ENCODE measurements at regions not wholly inside any gene's neighbourhood (a gene's known extent, or its start where the extent isn't known, plus 50 kb on each side); places are given as distances from the start of the nearest gene placed in this dataset.

DNA sequence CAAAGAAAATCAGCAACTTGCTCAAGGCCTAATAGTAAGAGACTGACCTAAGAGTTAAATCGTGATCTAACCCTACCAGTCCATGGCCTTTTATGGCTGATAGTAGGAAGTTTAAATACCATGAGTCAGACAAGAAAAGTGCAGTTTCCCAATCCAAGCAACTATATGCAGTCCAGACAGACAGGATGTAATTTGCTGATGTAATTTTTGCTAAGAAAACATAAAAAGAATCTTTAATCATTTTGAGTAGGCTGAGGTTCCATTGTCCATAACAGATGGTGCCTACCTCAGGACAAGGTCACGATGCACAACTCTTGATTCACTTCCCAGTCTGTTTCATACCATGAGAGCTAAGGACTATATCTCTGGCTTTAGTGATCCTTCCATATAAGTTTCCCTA lies 317.5 kb upstream of the GRIA3 start:
- H3K4me3 ChIP-seq = no peak overlapping the region
- FAIRE-seq (peak; percentile 46), ATAC-seq (peak; percentile 59 to 75; a peak in 3 of 6 replicates), DNase-seq (ENCODE audit: low read depth in 1 of 2, low spot score in 1 of 2) (peak in 1 of 2 experiments; percentile 55)
- TF ChIP-seq, protein P1, sequence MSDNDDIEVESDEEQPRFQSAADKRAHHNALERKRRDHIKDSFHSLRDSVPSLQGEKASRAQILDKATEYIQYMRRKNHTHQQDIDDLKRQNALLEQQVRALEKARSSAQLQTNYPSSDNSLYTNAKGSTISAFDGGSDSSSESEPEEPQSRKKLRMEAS (IDR thresholded peaks at IDR 0.05) = no peak
- 0 out of 4 replicates have a peak, but pooled peaks of 1 of the 2 experiments have one; percentile 21 for TF ChIP-seq CEBPB (IDR thresholded peaks at IDR 0.05)
- TF ChIP-seq, protein P2, sequence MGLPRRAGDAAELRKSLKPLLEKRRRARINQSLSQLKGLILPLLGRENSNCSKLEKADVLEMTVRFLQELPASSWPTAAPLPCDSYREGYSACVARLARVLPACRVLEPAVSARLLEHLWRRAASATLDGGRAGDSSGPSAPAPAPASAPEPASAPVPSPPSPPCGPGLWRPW (IDR thresholded peaks at IDR 0.05) = 0 out of 2 replicates have a peak, but pooled peaks have one; percentile 21
- TF ChIP-seq FOSL2 (IDR thresholded peaks at IDR 0.05) = peak; percentile 25; the same call in 1 of the 2 replicates
- TF ChIP-seq FOSL2 (CRISPR knock-in tag; IDR thresholded peaks at IDR 0.05) = peak; percentile 32; the same call in 1 of the 2 replicates
- no peak for TF ChIP-seq POLR2A (IDR thresholded peaks at IDR 0.05; ENCODE audit: low read length)
- CTCF ChIA-PET = no interaction called here
- POLR2A ChIA-PET = no interaction called here
- peak overlapping the region; percentile 38 to 59; a peak in 5 of 6 replicates for H3K27ac ChIP-seq
- H3K4me1 ChIP-seq = no peaks in the 10 kb centered on the region
- H3K4me2 ChIP-seq = no peak overlapping the region
- WGBS (ENCODE audit: missing lambda C conversion rate) = 4% methylated on average over 2 of the region's 2 CpGs
- H3K9me3 ChIP-seq = no peaks in the 10 kb centered on the region

DNA sequence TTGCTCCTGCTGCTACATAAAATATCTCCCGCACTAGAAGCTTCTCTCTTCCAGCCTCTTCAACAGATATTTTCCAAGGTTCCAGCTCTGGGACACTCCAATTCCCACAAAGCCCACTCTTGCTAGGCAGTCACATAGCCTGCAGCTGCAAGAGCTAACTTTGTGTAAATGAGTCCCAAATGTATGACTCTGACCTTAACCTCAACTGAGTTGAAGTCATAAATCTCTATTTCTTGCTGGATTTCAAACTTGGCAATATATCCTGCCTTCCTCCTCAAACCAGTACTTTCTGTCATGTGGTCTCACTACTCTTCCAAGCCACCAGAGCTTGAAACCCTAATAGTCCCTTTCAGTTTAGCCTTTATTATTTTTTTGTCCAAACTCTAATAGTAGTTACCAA lies 315.4 kb upstream of the GRIA3 start:
- Histone ChIP-seq H3K4me1 (no peaks in the 10 kb centered on the region), H3K4me3 (no peak overlapping the region), H3K4me2 (no peak overlapping the region), H3K27ac (no peak overlapping the region), H3K9me3 (no peaks in the 10 kb centered on the region)
- ATAC-seq = no peak
- WGBS (ENCODE audit: missing lambda C conversion rate) = 44% methylated on average over 1 of the region's 1 CpG
- TF ChIP-seq BHLHE40 (IDR thresholded peaks at IDR 0.05; ENCODE audit: low read depth, low read length) (no peak), EP300 (IDR thresholded peaks at IDR 0.05) (no peak), NPAS2 (CRISPR knock-in tag; IDR thresholded peaks at IDR 0.05; ENCODE audit: borderline replicate concordance) (no peak), ZNF302 (CRISPR knock-in tag; IDR thresholded peaks at IDR 0.05) (no peak), TFCP2L1 (CRISPR knock-in tag; IDR thresholded peaks at IDR 0.05) (no peak), FOXS1 (CRISPR knock-in tag; IDR thresholded peaks at IDR 0.05) (no peak), RAD21 (conservative IDR thresholded peaks at IDR 0.05 in 1 of 2, IDR thresholded peaks at IDR 0.05 in 1 of 2) (no peak), PHF8 (IDR thresholded peaks at IDR 0.05; ENCODE audit: borderline replicate concordance, low read depth) (no peak), CBX8 (IDR thresholded peaks at IDR 0.05) (no peak), RARB (CRISPR knock-in tag; IDR thresholded peaks at IDR 0.05) (no peak), NFE2L2 (conservative IDR thresholded peaks at IDR 0.05; ENCODE audit: low read length) (no peak)
- TF ChIP-seq, protein P3, sequence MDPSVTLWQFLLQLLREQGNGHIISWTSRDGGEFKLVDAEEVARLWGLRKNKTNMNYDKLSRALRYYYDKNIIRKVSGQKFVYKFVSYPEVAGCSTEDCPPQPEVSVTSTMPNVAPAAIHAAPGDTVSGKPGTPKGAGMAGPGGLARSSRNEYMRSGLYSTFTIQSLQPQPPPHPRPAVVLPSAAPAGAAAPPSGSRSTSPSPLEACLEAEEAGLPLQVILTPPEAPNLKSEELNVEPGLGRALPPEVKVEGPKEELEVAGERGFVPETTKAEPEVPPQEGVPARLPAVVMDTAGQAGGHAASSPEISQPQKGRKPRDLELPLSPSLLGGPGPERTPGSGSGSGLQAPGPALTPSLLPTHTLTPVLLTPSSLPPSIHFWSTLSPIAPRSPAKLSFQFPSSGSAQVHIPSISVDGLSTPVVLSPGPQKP (IDR thresholded peaks at IDR 0.05; ENCODE audit: low read depth, low read length) = no peak
- TF ChIP-seq, protein P4, sequence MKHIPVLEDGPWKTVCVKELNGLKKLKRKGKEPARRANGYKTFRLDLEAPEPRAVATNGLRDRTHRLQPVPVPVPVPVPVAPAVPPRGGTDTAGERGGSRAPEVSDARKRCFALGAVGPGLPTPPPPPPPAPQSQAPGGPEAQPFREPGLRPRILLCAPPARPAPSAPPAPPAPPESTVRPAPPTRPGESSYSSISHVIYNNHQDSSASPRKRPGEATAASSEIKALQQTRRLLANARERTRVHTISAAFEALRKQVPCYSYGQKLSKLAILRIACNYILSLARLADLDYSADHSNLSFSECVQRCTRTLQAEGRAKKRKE (CRISPR knock-in tag; IDR thresholded peaks at IDR 0.05; ENCODE audit: low read depth) = no peak
- TF ChIP-seq, protein P5, sequence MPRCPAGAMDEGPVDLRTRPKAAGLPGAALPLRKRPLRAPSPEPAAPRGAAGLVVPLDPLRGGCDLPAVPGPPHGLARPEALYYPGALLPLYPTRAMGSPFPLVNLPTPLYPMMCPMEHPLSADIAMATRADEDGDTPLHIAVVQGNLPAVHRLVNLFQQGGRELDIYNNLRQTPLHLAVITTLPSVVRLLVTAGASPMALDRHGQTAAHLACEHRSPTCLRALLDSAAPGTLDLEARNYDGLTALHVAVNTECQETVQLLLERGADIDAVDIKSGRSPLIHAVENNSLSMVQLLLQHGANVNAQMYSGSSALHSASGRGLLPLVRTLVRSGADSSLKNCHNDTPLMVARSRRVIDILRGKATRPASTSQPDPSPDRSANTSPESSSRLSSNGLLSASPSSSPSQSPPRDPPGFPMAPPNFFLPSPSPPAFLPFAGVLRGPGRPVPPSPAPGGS (IDR thresholded peaks at IDR 0.05) = no peak
- TF ChIP-seq, protein P1 (IDR thresholded peaks at IDR 0.05) = no peak
- ChIA-PET CTCF (no interaction called here), POLR2A (no interaction called here)
- FAIRE-seq = no peak
- DNase-seq (ENCODE audit: low read depth in 1 of 2, low spot score in 1 of 2) = no peak

DNA sequence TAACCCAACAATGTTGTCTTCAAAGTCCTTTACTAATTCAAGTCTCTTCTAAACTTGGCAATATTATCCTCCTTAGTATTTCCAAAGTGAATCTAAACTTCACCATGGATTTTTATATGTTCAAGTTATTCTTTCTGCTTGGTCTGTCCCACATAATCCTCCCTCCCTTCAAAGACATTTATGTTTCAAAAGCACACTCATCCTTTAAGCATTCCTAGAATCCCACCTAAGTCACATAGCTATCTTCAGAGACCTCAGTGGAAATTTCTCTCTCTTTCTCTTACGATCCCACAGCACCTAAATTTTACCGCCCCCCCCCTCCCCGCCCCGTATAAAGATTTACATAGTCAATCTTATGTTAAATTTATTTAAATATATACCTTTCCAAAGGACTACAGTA lies 314.9 kb upstream of the GRIA3 start:
- Histone ChIP-seq H3K27ac (no peak overlapping the region), H3K4me1 (no peaks in the 10 kb centered on the region), H3K9me3 (no peaks in the 10 kb centered on the region), H3K4me2 (no peak overlapping the region), H3K4me3 (no peak overlapping the region)
- FAIRE-seq (no peak), ATAC-seq (no peak), DNase-seq (ENCODE audit: low read depth in 1 of 2, low spot score in 1 of 2) (no peak)
- 37% methylated on average over 4 of the region's 4 CpGs for WGBS (ENCODE audit: missing lambda C conversion rate)
- TF ChIP-seq, protein P2 (IDR thresholded peaks at IDR 0.05) = no peak
- TF ChIP-seq, protein P6, sequence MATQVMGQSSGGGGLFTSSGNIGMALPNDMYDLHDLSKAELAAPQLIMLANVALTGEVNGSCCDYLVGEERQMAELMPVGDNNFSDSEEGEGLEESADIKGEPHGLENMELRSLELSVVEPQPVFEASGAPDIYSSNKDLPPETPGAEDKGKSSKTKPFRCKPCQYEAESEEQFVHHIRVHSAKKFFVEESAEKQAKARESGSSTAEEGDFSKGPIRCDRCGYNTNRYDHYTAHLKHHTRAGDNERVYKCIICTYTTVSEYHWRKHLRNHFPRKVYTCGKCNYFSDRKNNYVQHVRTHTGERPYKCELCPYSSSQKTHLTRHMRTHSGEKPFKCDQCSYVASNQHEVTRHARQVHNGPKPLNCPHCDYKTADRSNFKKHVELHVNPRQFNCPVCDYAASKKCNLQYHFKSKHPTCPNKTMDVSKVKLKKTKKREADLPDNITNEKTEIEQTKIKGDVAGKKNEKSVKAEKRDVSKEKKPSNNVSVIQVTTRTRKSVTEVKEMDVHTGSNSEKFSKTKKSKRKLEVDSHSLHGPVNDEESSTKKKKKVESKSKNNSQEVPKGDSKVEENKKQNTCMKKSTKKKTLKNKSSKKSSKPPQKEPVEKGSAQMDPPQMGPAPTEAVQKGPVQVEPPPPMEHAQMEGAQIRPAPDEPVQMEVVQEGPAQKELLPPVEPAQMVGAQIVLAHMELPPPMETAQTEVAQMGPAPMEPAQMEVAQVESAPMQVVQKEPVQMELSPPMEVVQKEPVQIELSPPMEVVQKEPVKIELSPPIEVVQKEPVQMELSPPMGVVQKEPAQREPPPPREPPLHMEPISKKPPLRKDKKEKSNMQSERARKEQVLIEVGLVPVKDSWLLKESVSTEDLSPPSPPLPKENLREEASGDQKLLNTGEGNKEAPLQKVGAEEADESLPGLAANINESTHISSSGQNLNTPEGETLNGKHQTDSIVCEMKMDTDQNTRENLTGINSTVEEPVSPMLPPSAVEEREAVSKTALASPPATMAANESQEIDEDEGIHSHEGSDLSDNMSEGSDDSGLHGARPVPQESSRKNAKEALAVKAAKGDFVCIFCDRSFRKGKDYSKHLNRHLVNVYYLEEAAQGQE (IDR thresholded peaks at IDR 0.05) = no peak
- TF ChIP-seq PHF8 (IDR thresholded peaks at IDR 0.05; ENCODE audit: borderline replicate concordance, low read depth) (no peak), CBX8 (IDR thresholded peaks at IDR 0.05) (no peak), POLR2A (IDR thresholded peaks at IDR 0.05; ENCODE audit: low read length) (no peak), CHD4 (IDR thresholded peaks at IDR 0.05; ENCODE audit: borderline replicate concordance) (no peak), CBX2 (IDR thresholded peaks at IDR 0.05; ENCODE audit: borderline replicate concordance, low read depth) (no peak), ZFP36 (IDR thresholded peaks at IDR 0.05; ENCODE audit: borderline replicate concordance, partially characterized antibody) (no peak), EHF (CRISPR knock-in tag; IDR thresholded peaks at IDR 0.05) (no peak), FOSB (CRISPR knock-in tag; IDR thresholded peaks at IDR 0.05) (no peak)
- ChIA-PET POLR2A (no interaction called here), CTCF (no interaction called here)
